HepG2 (cell line): ENCODE measurements at regions not wholly inside any gene's neighbourhood (a gene's known extent, or its start where the extent isn't known, plus 50 kb on each side); places are given as distances from the start of the nearest gene placed in this dataset.

Source experiments
- ATAC-seq: fragments of 200-7000 bp; cut with Tn5 transposase; 3 replicates; pipeline ENCODE4 v1.9.1; 2020; ENCODE audit warnings: mild to moderate bottlenecking, moderate library complexity
- BruUV-seq: library from RNA; stranded (reverse); fragments of 400-500 nt; replicated peaks from 2 replicates; lab custom pipeline; 2021; lab: Mats Ljungman, UMichigan
- CTCF ChIA-PET: fragments of 300-600 bp; formaldehyde crosslinking; extraction: SDS; loops from one replicate; lab custom pipeline; 2021; ENCODE audit warnings: low total read pairs, inconsistent platforms, low intra/inter-chr PET ratio; lab: Yijun Ruan, JAX
- POLR2A ChIA-PET: fragments of 350-600 bp; sonication (Branson Sonifier 250); formaldehyde crosslinking; loops from one replicate; lab custom pipeline; 2020; ENCODE audit warnings: antibody characterized with exemption, inconsistent platforms; lab: Yijun Ruan, JAX
- DNase-seq: peaks from one replicate; pipeline ENCODE4 v3.0.0-alpha.2; 2015; ENCODE audit warnings: low spot score
- FAIRE-seq: peaks from 3 replicates; lab custom pipeline; 2011; peaks lifted over from hg19 to GRCh38; lab: Jason Lieb, UNC
- H2AFZ ChIP-seq: one replicate; pipeline ENCODE4 v1.6.1; 2011; ENCODE audit warnings: low read length, inconsistent platforms
- H3K27ac ChIP-seq: fragments of 300-600 bp; 3 replicates; pipeline ENCODE4 v1.8.0; 2011; ENCODE audit warnings: mixed run types, mild to moderate bottlenecking, mixed read lengths, low read length, inconsistent platforms; ENCODE audit not compliant: insufficient read depth; ENCODE audit errors: extremely low read length
- H3K27me3 ChIP-seq, 2 experiments: fragments of 200-600 bp in 1 of 2; 2 replicates in 1 of 2; 3 replicates in 1 of 2; pipeline versions ENCODE4 v1.6.0 to v1.8.0; 2011; ENCODE audit warnings: low read length in 2 of 2, mild to moderate bottlenecking in 2 of 2, moderate library complexity in 2 of 2, inconsistent platforms in 1 of 2; ENCODE audit not compliant: insufficient read depth in 2 of 2, control insufficient read depth in 1 of 2
- H3K36me3 ChIP-seq, 2 experiments: fragments of 200-600 bp in 1 of 2; replicated peaks in 1 of 2; 2 replicates in 1 of 2; 3 replicates in 1 of 2; pipeline versions ENCODE4 v1.5.1 to v1.8.0; 2011; ENCODE audit warnings: low read length in 2 of 2, inconsistent platforms in 1 of 2; ENCODE audit not compliant: insufficient read depth in 2 of 2, control insufficient read depth in 1 of 2
- H3K4me1 ChIP-seq: 2 replicates; pipeline ENCODE4 v1.5.1; 2012; ENCODE audit warnings: low read length, inconsistent platforms; ENCODE audit not compliant: insufficient read depth
- H3K4me2 ChIP-seq: 2 replicates; pipeline ENCODE4 v1.6.0; 2011; ENCODE audit warnings: low read depth, low read length, inconsistent platforms
- H3K4me3 ChIP-seq, 3 experiments: fragments of 200-600 bp in 1 of 3; sonication (generic), shearing (Covaris generic) in 1 of 3; replicated peaks in 1 of 3; 2 replicates each; pipeline ENCODE4 v1.5.1; 2011 to 2016; ENCODE audit warnings: low read length in 3 of 3, inconsistent platforms in 2 of 3, low read depth in 2 of 3, mild to moderate bottlenecking in 2 of 3, control low read depth in 1 of 3, mixed read lengths in 1 of 3; ENCODE audit not compliant: insufficient read depth in 1 of 3
- H3K79me2 ChIP-seq: one replicate; pipeline ENCODE4 v1.6.1; 2011; ENCODE audit warnings: low read length, inconsistent platforms; ENCODE audit not compliant: insufficient read depth
- H3K9ac ChIP-seq: 2 replicates; pipeline ENCODE4 v1.6.0; 2011; ENCODE audit warnings: mild to moderate bottlenecking, low read depth, low read length, inconsistent platforms; ENCODE audit not compliant: insufficient read depth
- H3K9me3 ChIP-seq: 2 replicates; pipeline ENCODE4 v1.5.1; 2012; ENCODE audit warnings: mild to moderate bottlenecking, low read length
- H4K20me1 ChIP-seq: 2 replicates; pipeline ENCODE4 v1.6.0; 2011; ENCODE audit warnings: inconsistent platforms, mild to moderate bottlenecking, low read length, moderate library complexity; ENCODE audit not compliant: insufficient read depth
- ARID2 ChIP-seq: sonication (generic); formaldehyde crosslinking; IDR thresholded peaks from 2 replicates; pipeline ENCODE4 v1.8.1; 2022; ENCODE audit warnings: mild to moderate bottlenecking, missing genetic modification reagents, borderline replicate concordance
- BATF2 ChIP-seq: sonication (generic); formaldehyde crosslinking; IDR thresholded peaks from 2 replicates; pipeline ENCODE4 v1.8.0; 2022; ENCODE audit warnings: mild to moderate bottlenecking, missing genetic modification reagents, moderate library complexity
- JUND ChIP-seq: sonication (generic); formaldehyde crosslinking; IDR thresholded peaks from 2 replicates; pipeline ENCODE4 v1.8.0; 2022; ENCODE audit warnings: mild to moderate bottlenecking, missing genetic modification reagents
- MAZ ChIP-seq, 2 experiments: sonication (generic) in 1 of 2; formaldehyde crosslinking in 1 of 2; IDR thresholded peaks; 2 replicates each; pipeline versions ENCODE4 v1.5.0 to v1.6.1; 2012 to 2020; ENCODE audit warnings: low read depth in 2 of 2, mild to moderate bottlenecking in 2 of 2, borderline replicate concordance in 1 of 2, improper control_type of control experiment in 1 of 2, low read length in 1 of 2, missing genetic modification reagents in 1 of 2, moderate library complexity in 1 of 2
- U2AF1 ChIP-seq: fragments of 200-400 bp; formaldehyde crosslinking; optimal IDR thresholded peaks from 2 replicates; pipeline ENCODE3; 2017; ENCODE audit warnings: mild to moderate bottlenecking, low read depth, low read length
- ZEB1 ChIP-seq: IDR thresholded peaks from 2 replicates; pipeline ENCODE4 v1.6.1; 2012; ENCODE audit warnings: mild to moderate bottlenecking, low read depth, inconsistent platforms; ENCODE audit not compliant: insufficient replicate concordance
- ZNF431 ChIP-seq: sonication (generic); formaldehyde crosslinking; IDR thresholded peaks from 2 replicates; pipeline ENCODE4 v1.9.0; 2022; ENCODE audit warnings: missing genetic modification reagents, low read depth, mild to moderate bottlenecking, borderline replicate concordance
- WGBS: methylation state at CpG from one replicate; pipeline ENCODE4 v1.1.6; 2017; ENCODE audit warnings: low lambda C conversion rate; 5-methylcytosine and 5-hydroxymethylcytosine counted together
- in situ Hi-C: cut with HindIII; loops from 2 replicates; pipeline ENCODE4 v1.10.0; 2017; ENCODE audit warnings: low pct_unique_long_range_greater_than_20kb; ENCODE audit not compliant: extremely low pct_ligation_motif_present
- intact Hi-C: fragments of 100-400 bp; cut with micrococcal nuclease; formaldehyde crosslinking; loops from one replicate; pipeline ENCODE4 v1.10.0; 2022; ENCODE audit not compliant: unreplicated experiment
- TF ChIP-seq, protein P1 (sequence below): sonication (generic); formaldehyde crosslinking; IDR thresholded peaks from 2 replicates; pipeline ENCODE4 v1.5.1; 2020; ENCODE audit warnings: mild to moderate bottlenecking, missing genetic modification reagents, borderline replicate concordance
- TF ChIP-seq, protein P2 (sequence below): sonication (generic); formaldehyde crosslinking; IDR thresholded peaks from 2 replicates; pipeline ENCODE4 v1.8.0; 2022; ENCODE audit warnings: mild to moderate bottlenecking, missing genetic modification reagents

DNA sequence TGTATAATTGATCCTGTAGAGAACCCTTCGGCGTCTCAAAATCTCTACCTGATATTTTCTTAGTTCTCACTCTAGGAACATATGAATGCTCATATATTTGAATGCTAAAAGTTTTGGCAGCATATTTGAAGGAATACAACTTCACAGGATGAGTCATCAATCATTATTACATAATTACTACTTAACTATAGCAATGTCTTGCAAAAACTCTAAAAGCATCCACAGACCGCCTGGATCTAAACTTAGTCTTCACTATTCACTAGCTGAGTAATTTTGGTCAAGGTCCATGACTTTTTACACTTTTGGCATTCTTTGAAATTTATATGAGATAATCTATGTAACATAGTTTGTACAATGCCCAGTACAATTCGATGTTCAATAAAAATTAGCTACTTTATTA lies 194.7 kb downstream of the DTHD1 start:
- WGBS: 57% methylated on average over 4 of the region's 4 CpGs
- BruUV-seq: no TSS peak
- Histone ChIP-seq H3K4me2 (no peak overlapping the region), H4K20me1 (no peaks in the 10 kb centered on the region), H3K27ac (no peak overlapping the region), H3K4me1 (no peaks in the 10 kb centered on the region), H3K27me3 (no peaks in the 10 kb centered on the region), H2AFZ (no peak overlapping the region), H3K4me3 (no peak overlapping the region), H3K9ac (no peak overlapping the region), H3K9me3 (no peaks in the 10 kb centered on the region), H3K79me2 (no peaks in the 10 kb centered on the region), H3K36me3 (no peaks in the 10 kb centered on the region)
- no peak for FAIRE-seq
- in situ Hi-C loops (no loop called here), intact Hi-C loops (no loop called here)
- DNase-seq: no peak
- CTCF ChIA-PET: no interaction called here
- ATAC-seq: no peak
- TF ChIP-seq, protein P1, sequence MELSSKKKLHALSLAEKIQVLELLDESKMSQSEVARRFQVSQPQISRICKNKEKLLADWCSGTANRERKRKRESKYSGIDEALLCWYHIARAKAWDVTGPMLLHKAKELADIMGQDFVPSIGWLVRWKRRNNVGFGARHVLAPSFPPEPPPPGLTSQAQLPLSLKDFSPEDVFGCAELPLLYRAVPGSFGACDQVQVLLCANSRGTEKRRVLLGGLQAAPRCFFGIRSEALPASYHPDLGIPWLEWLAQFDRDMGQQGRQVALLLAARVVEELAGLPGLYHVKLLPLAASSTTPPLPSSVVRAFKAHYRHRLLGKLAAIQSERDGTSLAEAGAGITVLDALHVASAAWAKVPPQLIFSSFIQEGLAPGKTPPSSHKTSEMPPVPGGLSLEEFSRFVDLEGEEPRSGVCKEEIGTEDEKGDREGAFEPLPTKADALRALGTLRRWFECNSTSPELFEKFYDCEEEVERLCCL (CRISPR knock-in tag): no peak
- no peak for TF ChIP-seq BATF2 (CRISPR knock-in tag)
- POLR2A ChIA-PET: no interaction called here

- no peaks in the 10 kb centered on the region for H3K36me3 ChIP-seq
- H3K4me3 ChIP-seq: no peak overlapping the region
- no TSS peak for BruUV-seq
- in situ Hi-C loops: no loop called here
- POLR2A ChIA-PET: no interaction called here
- TF ChIP-seq MAZ (IDR thresholded peaks at IDR 0.05; ENCODE audit: borderline replicate concordance, low read depth, low read length) (no peak), MAZ (CRISPR knock-in tag; IDR thresholded peaks at IDR 0.05; ENCODE audit: low read depth) (no peak), ZEB1 (no peak), ZNF431 (CRISPR knock-in tag) (no peak), ARID2 (no peak), U2AF1 (no peak), JUND (CRISPR knock-in tag) (no peak)
- TF ChIP-seq, protein P2, sequence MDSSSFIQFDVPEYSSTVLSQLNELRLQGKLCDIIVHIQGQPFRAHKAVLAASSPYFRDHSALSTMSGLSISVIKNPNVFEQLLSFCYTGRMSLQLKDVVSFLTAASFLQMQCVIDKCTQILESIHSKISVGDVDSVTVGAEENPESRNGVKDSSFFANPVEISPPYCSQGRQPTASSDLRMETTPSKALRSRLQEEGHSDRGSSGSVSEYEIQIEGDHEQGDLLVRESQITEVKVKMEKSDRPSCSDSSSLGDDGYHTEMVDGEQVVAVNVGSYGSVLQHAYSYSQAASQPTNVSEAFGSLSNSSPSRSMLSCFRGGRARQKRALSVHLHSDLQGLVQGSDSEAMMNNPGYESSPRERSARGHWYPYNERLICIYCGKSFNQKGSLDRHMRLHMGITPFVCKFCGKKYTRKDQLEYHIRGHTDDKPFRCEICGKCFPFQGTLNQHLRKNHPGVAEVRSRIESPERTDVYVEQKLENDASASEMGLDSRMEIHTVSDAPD (CRISPR knock-in tag): no peak
- CTCF ChIA-PET: no interaction called here
- DNase-seq (no peak), ATAC-seq (no peak), FAIRE-seq (no peak)
- no peak overlapping the region for H3K4me2 ChIP-seq
- H3K79me2 ChIP-seq: no peaks in the 10 kb centered on the region
- intact Hi-C loops: no loop called here
- WGBS: 0% methylated on average over 2 of the region's 2 CpGs
- H3K9ac ChIP-seq: no peak overlapping the region
- H3K4me1 ChIP-seq: no peaks in the 10 kb centered on the region
- no peaks in the 10 kb centered on the region for H3K9me3 ChIP-seq
- H4K20me1 ChIP-seq: no peaks in the 10 kb centered on the region
- no peak overlapping the region for H2AFZ ChIP-seq
- no peak overlapping the region for H3K27ac ChIP-seq
- H3K27me3 ChIP-seq: no peaks in the 10 kb centered on the region
Measured at GRCh38 chr4:36477861-36478260, 196.4 kb downstream of the DTHD1 start.
